IPS DF 4.7 (cell line): ENCODE measurements at regions not wholly inside any gene's neighbourhood (a gene's known extent, or its start where the extent isn't known, plus 50 kb on each side); places are given as distances from the start of the nearest gene placed in this dataset.
"Not testable (repeated sequence)": the region's sequence is repeated elsewhere in the genome, so short reads cannot be mapped to it uniquely, and the experiment has no call there.

Experiments
- DNase-seq: peaks from one replicate; pipeline ENCODE4 v3.0.0-alpha.2; 2013; ENCODE audit warnings: low spot score; ENCODE audit errors: extremely low read depth

DNA sequence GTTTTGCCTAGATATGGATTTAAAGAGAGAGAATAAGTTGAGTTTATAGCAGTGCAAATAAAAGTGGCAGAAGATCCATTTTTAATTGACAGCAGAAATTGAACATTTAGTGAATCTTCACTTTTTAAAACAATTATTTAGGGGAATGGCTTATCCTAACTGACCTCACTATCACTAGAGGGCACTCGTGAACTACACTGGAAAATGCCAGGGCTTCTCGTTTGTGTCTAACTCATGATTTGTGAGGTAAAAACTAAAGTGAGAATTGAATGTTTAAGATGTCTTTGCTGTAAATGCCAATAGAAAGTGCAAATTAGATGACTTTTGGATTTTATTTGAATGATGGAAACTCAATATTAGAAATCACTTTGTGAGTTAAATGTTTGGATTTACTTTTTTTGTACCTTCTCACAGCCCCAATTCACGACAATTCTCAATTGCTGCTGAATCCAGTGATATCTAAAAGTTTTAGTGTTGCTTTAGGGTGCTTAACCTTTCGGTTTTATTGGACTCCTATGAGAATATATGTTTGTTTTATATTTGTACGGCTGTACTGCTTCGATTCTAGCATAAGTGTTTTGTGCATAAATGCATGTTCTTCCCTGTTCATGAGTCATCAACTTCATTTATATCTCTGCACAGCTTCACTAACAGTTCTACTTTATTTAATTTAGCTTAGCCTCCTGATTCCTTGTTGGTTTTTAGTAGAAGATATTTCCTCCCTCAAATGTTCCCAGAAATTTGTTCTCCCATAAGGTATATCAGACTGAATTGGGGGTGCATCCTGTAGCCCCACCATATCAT, 462.1 kb downstream of the MFSD1 start:
- DNase-seq = peak; percentile 9

DNA sequence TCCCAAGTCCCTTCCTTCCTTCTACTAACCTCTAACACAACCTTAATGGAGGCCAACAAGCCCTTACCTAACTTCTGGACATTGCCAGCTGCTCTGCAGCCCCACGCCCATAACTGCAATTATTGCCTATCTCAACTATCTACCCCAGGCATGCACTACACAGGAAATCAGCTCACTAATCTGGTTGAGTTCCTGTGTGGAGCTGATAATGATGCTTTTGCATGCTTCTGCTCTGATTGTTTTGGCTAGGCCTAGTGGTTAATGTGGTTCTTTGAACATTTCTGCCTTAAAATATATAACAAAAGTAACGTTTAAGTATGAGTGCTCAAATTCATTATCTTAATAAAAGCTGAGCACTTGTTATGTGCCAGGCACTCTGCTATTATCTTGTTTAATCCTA, 463.9 kb downstream of the MFSD1 start:
- no peak for DNase-seq

DNA sequence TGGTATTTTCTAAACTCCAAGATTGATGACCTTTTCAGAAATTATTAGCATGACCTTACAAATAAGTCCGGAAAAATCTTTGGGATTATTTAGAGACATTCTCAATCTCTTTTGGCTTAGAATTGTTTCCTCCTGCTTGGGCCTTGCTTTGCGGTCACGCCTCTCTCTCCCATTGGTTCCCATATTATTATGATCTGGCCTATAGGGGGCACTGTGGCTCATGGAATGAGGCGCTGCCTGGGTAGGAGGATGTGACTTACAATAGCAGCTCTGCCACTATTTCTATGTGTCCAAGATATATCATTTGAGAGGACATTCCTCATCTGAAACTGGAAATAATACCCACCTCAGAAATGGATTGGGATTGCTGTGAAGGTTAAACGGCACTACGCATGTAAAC, 464.9 kb downstream of the MFSD1 start:
- DNase-seq = peak; percentile 51

DNA sequence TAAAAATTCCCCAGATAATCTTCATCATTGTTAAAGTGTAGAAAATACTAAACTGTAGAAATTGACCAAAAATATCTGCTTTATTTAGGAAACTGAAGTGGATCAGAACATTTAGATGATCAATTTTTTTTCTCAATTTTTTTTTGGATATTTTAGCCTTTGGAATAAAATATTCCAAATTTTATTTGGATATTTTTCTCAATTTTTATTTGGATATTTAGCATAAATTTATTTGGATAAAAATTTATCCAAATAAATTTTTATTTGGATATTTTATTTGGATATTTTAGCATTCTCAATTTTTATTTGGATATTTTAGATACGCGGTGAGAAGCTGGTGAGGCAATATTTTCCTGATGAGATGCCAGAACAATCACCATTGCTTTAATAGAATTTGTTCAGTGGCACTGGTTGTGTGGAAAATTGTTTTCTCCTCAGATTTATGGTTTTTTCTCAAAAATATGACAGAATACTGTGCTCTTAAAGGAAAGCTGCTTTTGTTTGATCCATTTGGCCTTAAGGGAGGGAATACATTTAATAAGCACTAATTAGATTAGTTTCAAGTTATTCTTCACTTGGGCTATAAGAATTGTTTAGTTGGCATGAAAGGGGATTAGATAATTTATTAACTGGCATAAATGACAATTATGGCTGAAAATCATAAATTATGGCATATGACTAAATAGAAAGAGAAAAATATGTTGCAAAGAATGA, 470.1 kb downstream of the MFSD1 start:
- DNase-seq = no peak

DNA sequence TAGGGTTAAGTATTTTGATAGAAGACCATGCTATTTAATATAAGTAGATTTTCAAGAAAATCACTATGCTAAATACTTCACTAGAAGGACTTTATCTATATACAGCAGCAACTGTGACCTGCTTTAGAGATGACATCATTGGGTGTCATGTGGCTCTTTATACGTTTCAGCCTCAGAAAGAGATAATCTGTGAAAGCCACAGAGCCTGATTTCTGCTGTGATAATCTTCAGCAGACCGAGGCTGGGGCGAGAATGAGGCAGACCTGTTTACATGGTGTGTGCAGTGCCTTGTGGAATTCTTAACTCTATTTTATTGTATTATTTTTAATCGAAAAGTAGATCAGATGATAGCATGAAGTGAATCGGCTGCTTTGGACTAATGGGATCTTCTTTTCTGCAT, 471.2 kb downstream of the MFSD1 start:
- no peak for DNase-seq

DNA sequence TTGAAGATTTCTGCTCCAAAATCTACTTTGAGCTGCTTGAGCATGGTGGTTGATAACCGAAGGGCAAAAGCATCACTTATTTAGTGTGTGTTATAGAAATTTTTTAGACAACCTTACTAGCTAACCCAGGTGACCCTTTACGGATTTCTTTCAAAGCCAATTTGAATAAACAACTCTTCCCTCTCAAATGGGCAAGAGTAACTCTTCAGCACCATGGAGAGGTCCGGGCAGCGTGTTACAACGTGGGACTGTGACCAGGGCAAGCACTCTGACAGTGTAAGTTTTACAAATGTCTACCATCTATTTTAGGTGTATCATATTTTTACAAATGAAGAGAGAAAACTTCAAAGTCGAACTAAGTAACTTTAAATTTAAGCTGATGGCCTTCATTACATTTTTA, 471.8 kb downstream of the MFSD1 start:
- peak; percentile 5 for DNase-seq

DNA sequence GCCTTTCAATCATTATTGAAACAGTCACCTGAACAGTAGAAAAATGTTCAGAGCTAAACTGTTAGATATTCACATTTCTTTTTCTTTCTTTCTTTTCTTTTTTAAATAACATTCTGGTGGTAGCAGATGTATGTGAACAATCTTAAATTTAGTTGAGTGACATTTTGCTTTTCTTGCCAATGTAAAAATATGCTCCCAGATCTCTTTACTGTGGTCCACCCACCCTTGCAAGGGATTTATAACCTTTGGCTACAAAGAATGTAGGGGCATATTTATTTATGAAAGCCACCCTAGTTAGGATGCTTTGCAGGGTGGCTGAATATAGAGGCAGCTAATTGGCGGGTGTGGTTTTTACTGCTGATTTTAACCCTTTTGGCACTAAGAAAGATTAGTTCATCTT, 473.9 kb downstream of the MFSD1 start:
- DNase-seq = no peak

DNA sequence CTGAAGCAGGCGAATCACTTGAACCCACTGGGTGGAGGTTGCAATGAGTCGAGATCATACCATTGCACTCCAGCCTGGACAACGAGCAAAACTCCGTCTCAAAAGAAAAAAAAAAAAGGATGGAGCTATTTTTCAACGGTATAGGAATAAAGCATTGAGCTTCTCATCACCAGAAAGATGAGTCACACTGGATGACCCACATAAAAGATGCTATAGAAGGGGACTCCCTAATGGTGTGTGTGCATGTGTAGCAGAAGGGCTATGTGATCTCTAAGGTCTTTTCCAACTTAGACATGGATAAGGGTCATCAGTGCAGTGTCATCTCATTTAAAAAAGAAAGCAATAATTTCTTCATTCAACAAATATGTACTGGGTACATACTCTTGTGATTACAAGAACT, 476.0 kb downstream of the MFSD1 start:
- no peak for DNase-seq

DNA sequence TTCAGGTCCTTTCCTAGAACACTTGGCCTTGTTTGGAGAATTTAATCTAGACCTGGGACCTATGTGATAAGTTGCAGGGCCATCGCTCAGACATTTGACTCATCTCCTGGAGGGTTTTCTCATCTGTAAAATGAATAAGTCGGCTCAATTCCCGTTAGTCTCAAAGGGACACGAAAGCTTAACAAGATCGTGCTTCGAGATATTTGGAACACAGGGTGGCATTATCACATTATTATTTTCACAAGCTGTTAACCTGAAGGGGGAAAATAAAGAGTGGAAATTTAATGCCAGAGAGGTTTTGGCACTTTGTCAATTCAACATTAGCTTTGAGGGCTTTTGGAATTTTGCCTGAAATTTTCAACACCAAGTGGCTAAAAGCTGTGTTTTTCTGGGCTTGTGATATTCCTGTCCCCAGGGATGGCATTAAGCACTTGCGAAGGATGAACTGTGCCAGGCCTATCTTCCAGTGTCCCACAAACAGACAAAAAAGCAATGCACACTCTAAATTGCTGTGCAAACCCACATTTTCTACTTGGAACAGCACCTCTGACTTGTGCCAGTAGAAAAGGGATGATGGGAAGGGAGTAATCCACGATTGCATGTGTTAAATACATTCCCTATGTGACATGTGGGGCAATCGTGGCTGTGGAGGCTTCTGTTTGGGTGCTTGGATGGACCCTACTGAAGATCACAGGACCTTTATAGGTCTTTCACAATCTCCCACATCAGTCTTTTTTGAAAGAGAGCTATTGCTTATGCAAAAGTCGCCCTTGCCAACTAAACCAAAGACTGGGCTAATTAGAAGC, 478.7 kb downstream of the MFSD1 start:
- no peak for DNase-seq

DNA sequence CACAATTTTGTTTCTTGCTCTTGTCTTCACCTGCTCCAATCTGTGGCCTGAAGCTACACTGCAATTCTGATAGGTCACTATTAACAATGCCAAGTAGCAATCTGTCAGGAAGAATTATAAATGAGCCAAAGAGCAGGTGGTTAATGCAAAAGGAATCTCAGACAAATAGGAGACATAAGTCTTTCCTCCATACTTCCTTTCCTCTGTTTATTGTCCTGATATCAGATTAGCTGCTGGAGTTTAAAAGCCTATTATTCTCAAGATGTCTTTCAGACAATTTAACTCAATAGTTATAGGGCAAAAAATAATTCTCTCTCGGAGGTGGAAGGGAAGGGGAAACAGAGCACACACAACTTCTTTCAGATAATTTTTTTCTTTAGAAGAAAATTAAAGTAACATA, 491.6 kb downstream of the MFSD1 start:
- no peak for DNase-seq

DNA sequence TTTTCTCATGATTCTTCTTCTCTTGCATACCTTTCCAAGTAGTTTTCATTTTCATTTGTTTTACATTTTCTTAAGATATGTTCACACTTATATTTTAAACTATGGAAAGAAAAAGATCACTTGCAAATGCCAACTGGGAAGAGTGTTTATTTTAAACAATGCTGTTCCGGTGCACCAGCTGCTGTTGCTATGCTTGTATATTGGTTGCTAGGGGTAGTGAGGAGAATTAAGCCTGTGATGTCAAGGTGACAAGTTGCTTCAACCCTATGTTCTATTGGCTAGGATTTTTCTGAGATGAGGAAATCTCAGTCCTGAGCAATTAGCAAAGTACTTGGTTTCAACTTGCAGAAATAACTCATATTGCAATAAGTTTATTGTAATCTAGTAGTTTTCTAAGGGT, 500.1 kb downstream of the MFSD1 start:
- no peak for DNase-seq

DNA sequence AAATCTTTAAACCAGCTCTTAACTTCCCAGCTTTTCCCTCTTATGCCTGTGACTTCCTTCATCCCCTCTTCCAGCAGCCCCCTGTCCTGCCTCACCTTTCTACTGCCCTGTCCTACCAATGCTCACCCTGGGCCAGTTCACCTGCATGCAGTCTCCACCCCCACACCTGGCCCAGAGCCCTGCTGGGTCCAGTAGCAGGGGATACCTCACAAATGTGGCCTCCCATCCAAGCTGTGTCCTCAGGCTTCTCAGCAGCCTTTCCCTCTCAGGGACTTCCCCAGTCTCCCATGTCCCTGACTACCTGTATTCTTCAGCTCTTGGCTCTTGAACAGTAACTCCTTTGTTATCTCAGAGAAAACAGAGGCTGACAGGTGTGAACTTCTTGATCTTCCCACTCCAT, 503.2 kb downstream of the MFSD1 start:
- no peak for DNase-seq

DNA sequence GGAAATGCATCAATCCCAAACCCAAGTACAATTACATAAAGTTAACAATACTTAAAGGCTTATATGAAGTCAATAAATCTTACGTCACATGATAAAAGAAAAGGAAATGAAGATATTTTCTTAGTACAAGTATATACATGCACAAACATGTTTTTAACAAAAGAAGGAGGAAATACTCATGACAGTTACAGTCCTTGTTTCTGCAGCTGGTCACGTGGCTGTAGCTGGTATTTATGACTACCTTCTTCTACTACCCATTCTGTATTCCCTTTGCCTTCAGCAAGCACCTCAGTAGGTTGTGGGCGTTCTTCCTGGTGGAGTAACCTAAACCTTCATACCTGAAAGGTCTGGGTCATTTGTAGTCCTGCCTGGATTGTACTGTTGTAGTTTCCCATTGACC, 514.9 kb downstream of the MFSD1 start:
- DNase-seq = not testable (repeated sequence)

DNA sequence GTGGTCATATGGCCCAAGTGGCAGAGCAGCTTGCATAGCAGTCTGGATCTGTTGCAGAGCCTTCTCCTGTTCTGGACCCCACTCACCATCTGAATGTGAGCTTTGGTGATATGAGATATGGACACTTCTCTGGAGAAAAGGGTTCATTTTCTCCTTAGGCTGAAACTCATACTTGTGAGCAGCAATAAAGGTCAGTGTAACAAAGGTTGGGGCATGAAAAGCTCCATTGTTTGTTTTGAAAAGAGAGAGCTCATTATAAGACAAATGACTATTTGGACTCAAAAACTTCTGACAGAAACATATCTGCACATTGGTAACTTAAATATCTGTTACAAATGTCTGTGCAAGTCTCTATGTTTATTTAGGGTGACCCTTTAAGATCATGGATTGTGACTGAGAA, 517.3 kb downstream of the MFSD1 start:
- no peak for DNase-seq

DNA sequence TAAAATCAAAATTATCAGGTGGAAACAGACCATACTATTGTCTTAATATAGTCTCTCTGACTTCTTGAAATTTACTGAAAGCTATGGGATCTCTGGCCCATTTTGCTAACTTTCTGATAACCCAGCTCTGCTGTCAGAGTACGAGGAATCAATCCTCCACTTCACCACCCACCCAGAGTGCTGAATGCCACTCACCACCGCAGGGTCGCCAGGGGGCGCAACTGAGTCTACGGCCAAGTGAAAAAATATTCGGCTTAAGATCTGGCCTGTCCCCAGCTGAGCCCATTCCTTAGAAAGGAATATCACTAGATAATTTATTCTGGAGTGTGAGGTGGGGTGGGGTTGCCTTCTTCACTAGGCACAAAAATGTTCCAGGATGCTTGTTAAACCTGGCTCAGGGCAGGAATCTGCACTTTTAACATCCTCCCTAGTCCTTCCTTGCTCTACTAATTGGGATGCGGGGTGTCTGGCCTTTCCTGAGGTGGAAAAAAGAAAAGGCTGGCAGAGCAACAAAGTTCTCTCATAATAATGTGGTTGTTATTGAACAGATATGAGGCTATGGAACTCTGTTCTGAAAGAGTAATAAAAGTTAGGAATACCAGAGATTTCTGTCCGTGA, 520.6 kb downstream of the MFSD1 start:
- DNase-seq = peak; percentile 33

DNA sequence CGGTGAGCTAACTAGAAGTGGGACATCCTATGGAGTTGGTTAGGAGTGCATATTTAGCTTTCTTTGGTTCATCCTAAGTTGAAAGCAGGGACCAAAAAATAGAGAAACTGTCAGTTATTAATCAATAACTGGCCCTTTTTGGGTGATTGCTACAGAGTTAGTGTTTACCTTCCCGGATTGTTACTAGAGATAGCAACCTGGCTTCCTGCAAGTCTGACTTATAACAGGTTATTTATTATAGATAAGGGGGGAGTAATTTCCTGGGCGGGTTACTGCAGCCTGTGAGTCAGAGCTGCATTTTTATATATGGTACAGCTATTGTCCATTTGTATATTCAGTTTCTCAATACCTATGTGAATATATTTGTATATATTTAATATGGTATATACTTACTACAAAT, 522.0 kb downstream of the MFSD1 start:
- no peak for DNase-seq

DNA sequence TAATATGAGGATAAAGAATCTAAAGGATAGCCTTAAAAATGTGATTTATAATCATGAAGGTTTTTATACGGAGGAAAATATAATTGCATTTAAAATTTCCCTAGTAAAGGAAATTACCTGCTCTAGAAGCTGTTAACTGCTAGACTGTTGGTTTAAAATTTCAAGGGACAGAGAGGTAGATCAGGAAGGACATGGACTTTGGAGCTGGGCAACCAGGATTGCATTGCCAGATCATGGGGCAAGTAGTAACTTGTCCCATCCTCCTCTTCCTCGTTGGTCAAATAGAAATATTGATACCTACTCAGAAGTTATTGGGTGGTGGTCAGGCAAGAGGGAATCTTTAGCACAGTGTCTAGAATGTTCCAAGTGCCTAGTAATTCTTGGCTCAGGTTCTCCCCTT, 525.1 kb downstream of the MFSD1 start:
- no peak for DNase-seq

DNA sequence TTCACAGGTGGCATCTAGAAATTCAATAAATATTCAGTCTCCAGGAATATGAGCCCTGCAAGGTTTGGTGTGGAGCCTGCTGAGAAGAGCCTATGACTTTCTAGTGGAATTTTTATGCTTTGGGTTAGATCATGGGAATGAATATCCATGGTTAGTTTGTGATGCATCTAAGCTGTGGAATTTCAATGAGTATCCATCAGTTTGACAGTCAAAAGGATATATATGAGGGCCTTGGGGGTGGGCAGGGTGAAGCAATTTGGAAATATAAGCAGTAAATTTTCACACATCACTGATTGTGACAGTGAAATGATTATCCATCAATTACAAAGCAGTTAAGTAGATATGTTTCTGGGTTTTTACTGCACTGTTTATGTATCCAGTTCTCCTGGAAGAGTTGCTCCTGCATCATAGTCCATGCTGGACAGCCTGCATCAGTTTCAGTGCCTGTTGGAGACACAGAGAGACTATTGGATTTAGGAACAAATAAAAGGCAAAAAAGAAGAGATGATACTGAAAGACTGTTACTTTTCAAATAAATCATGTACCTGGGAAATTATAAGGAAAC, 530.8 kb downstream of the MFSD1 start:
- no peak for DNase-seq

DNA sequence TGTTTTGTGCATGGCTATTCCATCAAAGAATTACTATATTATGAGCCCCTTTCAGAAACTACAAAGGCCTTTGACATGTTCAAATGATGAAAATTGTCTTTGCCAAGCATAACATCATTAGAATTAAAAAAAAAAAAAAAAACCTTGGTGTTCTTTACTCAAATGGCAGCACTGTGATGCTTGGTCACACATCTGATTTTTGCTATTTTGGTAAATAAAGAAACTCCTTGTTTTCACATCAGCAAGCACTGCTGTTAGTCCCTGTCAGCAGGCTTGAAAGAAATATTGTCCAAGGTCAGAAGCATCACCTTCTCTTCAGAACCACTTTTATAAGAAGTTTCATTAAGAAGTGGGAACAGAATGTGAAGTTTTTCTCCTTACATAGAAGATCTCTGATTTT, 537.3 kb downstream of the MFSD1 start:
- DNase-seq = no peak

DNA sequence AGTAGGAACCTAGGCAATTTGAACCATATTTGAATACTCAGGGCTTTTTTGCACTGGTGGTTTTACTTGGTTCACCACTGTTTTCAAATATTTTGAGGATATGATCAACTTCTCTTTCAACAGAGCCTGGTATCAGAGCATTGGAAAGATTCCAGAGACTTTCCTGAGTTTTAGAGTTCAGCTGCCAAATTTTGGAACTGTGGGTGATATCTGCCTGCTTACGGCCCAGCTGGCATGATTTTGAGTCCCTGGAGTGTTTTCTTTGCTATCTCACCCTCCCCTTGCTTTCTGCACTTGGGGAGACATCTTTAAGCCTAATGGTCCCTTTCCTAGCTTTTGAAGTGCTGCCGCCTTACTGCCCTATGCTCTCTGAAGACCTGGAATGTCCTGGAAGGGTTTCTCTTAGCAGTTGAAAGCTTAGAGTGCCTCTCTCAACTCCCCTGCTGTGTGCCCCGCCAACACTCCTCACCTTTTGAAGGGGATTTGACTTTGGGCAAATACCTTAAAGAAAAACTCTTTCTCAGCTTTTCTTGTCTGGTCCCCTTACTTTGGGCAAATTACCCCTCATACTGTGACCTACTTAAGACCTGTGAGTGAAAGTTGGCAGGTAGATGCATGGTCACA, 539.1 kb downstream of the MFSD1 start:
- DNase-seq = no peak
